GM18520 (cell line): ENCODE measurements at regions not wholly inside any gene's neighbourhood (a gene's known extent, or its start where the extent isn't known, plus 50 kb on each side); places are given as distances from the start of the nearest gene placed in this dataset.
"Not testable (repeated sequence)": the region's sequence is repeated elsewhere in the genome, so short reads cannot be mapped to it uniquely, and the experiment has no call there.

ENCODE experiments used
- ATAC-seq: cut with Tn5 transposase; IDR thresholded peaks from one replicate; pipeline ENCODE4 v1.9.1; 2021; ENCODE audit not compliant: unreplicated experiment

DNA sequence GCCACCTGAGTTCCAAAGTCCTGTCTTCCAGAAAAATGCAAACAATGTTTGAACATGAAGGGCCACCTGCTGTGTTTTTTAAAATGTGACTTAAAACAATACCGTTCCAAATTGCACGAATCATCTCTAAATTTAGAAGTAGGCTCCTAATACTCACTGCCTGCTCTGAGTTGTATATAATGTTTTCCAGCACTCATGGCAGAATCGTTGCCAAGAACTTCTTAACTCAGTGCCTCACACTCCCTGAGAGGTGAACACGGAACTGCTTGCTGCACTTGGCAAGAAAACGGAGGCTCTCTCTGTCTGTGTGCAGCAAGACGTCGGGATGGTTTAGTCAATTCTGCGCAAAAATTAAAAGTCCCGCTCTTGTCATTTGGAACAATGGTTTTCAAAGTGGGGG lies 757.3 kb upstream of the AUTS2 start:
- no peak for ATAC-seq

DNA sequence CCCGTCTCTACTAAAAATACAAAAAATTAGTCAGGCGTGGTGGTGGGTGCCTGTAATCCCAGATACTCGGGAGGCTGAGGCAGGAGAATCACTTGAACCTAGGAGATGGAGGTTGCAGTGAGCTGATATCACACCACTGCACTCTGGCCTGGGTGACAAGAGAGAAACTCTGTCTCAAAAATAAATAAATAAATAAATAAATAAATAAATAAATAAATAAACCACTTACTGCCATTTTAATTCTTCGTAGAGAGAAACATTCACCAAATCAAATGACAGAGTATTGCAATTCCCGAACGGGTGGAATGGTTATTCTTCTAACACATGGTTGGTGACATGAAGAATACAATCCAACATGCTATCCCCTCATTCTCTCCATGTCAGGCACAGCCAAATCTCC lies 754.3 kb upstream of the AUTS2 start:
- ATAC-seq: not testable (repeated sequence)

- ATAC-seq: no peak
These were observed 751.4 kb upstream of the AUTS2 start for GRCh38 chr7:68846811-68847325.

DNA sequence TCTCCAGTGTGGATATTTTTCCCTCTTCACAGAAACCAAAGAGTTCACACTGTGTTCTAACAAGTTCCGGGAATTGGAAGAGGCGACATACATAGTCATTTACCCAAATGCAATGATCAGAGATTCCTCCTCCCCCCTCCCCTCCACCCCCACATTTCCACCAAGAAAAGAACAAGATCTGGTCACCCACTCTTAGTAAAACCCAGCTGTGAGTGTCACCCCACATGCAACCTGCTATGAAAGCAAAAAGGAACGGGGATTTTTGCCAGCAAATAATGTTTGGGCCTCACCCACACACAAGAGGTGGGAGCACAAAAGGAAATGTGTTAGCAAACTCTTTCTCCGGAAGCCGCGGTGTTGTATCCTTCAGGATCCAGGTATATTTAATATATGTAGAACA lies 745.0 kb upstream of the AUTS2 start:
- ATAC-seq: no peak

- ATAC-seq: no peak
These were observed 740.7 kb upstream of the AUTS2 start for GRCh38 chr7:68857571-68857970.

- ATAC-seq: no peak
These were observed 739.8 kb upstream of the AUTS2 start for GRCh38 chr7:68858497-68858896.

GRCh38 chr7:68861171-68861570 lies 737.1 kb upstream of the AUTS2 start:
- ATAC-seq: no peak

- no peak for ATAC-seq
These were observed 736.0 kb upstream of the AUTS2 start for GRCh38 chr7:68862261-68862660.

- ATAC-seq: no peak
These were observed 735.5 kb upstream of the AUTS2 start for GRCh38 chr7:68862736-68863135.

DNA sequence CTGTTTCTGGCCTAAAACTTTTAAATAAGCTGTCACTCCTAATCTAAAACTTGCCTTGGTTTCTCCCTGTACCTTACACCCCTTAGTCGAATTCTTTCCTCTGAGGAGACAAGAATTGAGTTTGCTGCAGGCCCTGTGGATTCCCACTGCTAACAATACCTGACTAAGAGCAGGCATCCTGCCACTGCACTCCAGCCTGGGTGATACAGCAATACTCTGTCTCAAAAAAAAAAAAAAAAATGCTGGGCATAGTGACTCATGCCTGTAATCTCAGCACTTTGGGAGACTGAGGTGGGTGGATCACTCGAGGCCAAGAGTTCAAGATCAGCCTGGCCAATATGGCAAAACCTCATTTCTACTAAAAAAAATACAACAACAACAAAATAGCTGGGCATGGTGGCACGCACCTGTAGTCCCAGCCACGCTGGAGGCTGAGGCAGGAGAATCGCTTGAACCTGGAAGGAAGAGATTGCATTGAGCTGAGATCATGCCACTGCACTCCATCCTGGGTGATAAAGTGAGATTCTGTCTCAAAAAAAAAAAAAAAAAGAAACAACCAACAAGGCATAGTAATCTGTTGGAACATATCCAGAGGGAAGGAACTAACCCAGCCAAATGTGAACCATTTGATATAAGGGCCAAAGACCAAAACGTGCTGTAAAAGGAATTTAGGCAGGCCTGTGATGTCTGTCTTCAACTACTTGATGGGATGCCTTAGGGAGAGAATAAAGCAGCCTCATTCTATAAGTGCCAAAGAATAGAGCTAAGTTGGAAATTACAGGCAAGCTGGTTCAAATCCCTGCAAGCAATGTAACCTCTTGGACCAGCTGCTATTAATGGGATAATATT lies 732.7 kb upstream of the AUTS2 start:
- no peak for ATAC-seq

GRCh38 chr7:68866200-68866570 lies 732.1 kb upstream of the AUTS2 start:
- no peak for ATAC-seq

- ATAC-seq: not testable (repeated sequence)
These were observed 731.6 kb upstream of the AUTS2 start for GRCh38 chr7:68866721-68867120.

GRCh38 chr7:68868978-68869377 lies 729.3 kb upstream of the AUTS2 start:
- ATAC-seq: no peak

- no peak for ATAC-seq
These were observed 724.7 kb upstream of the AUTS2 start for GRCh38 chr7:68873616-68874015.

- no peak for ATAC-seq
These were observed 722.4 kb upstream of the AUTS2 start for GRCh38 chr7:68875857-68876256.

- not testable (repeated sequence) for ATAC-seq
These were observed 711.2 kb upstream of the AUTS2 start for GRCh38 chr7:68887116-68887515.

DNA sequence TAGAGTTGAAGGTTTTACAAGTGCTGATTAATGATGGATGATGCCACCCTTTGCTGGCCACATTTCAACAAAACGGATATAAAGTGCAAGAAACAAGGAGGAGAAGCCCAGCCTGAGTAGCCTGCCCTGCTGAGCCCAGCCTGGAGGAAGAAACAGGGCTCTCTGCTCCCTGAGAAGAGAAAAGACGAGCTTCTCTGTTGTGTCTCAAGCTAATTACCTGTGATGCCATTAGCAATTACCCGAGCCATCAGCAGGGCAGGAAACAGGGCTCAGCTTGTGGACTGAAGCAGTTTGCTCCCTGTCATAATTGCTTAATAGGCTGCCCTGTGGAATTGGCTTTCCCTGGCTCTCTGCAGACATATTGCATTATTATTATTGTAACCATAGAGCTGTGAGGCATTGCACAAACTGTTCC lies 709.3 kb upstream of the AUTS2 start:
- no peak for ATAC-seq

- no peak for ATAC-seq
These were observed 706.0 kb upstream of the AUTS2 start for GRCh38 chr7:68892236-68892635.

- no peak for ATAC-seq
These were observed 704.9 kb upstream of the AUTS2 start for GRCh38 chr7:68893411-68893810.

- ATAC-seq: not testable (repeated sequence)
These were observed 699.1 kb upstream of the AUTS2 start for GRCh38 chr7:68899156-68899555.

DNA sequence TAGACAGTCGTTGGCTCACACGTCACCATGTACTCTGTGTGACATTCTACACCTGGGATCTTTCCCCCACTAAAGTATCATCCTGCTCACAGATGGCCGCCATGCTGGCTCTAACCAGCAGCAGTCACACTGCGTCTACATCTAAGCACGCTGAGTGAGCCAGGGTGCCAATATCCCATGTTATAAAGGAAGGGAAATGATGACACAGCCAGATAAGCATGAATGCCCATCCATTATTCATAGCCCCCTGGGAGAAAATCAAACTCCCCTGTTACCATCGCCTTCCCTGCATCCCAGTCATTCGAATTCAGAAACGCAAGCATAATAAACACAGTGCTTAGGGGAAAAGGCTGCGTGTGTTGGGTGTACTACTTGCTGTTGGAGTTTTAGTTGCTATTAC lies 698.2 kb upstream of the AUTS2 start:
- ATAC-seq: no peak

DNA sequence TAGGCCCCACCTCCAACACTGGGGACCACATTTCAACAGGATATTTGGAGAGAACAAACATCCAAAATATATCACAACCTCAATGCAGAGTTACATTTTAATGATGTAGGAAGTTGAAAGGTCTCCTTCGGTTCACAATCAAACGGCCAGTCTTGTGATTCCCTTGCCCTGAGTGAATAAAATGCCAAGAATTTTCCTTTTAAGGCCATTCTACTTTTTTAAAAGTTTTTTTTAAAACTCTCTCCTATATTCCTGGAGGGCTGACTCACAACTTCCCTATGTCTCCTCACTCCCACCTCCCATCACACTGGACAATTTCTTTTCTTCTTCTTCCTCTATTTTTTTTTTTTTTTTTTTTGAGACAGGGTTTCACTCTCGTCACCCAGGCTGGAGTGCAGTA lies 693.6 kb upstream of the AUTS2 start:
- no peak for ATAC-seq

DNA sequence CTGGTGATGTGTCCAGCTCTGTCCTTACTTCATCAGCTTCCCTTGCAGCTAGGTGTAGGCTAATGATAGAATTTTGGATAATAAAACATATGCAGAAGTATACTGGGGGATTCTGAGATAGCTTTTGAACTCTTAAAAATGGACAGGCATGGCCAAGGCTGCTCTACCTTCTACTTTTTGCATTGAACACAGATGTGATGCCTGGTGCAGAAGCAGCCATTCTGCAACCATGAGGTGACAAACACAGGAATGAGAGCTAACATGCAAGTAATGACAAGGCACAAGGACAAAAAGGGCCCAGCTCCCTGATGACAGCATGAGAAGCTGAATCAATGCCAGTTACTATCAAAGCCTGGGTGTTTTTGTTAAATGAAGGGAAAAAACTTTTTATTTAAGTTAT lies 686.5 kb upstream of the AUTS2 start:
- ATAC-seq: no peak
